Lower leg skin (tissue), 4 donors: ENCODE measurements at regions not wholly inside any gene's neighbourhood (a gene's known extent, or its start where the extent isn't known, plus 50 kb on each side); places are given as distances from the start of the nearest gene placed in this dataset.

Experiments used
- DNase-seq, 2 donors: peaks; one replicate each; pipeline ENCODE4 v3.0.0-alpha.2; 2019; ENCODE audit warnings: low spot score in 2 of 2
- H3K4me3 ChIP-seq: fragments of 200-600 bp; sonication (generic); 2 replicates; pipeline ENCODE4 v1.5.1; 2017; ENCODE audit warnings: mild to moderate bottlenecking, low read depth; ENCODE audit not compliant: poor library complexity, severe bottlenecking
- POLR2A ChIP-seq, 2 donors: fragments of 450-650 bp; IDR thresholded peaks; one replicate each; pipeline ENCODE4 v1.6.1; 2016 to 2017; ENCODE audit warnings: antibody characterized with exemption in 2 of 2, mild to moderate bottlenecking in 1 of 2, moderate library complexity in 1 of 2
- WGBS, 2 donors: methylation state at CpG; one replicate each; pipeline ENCODE4 v1.1.5; 2018; 5-methylcytosine and 5-hydroxymethylcytosine counted together
- intact Hi-C: fragments of 100-400 bp; cut with DNase I; formaldehyde crosslinking; loops from one replicate; pipeline ENCODE4 v1.15.0; 2023; ENCODE audit warnings: low total_unique reads
- TF ChIP-seq, protein P1 (sequence below), 3 donors: fragments of 450-650 bp; IDR thresholded peaks; one replicate each; pipeline ENCODE4 v1.5.1; 2016; ENCODE audit warnings: antibody characterized with exemption in 3 of 3, mild to moderate bottlenecking in 3 of 3, moderate library complexity in 2 of 3

DNA sequence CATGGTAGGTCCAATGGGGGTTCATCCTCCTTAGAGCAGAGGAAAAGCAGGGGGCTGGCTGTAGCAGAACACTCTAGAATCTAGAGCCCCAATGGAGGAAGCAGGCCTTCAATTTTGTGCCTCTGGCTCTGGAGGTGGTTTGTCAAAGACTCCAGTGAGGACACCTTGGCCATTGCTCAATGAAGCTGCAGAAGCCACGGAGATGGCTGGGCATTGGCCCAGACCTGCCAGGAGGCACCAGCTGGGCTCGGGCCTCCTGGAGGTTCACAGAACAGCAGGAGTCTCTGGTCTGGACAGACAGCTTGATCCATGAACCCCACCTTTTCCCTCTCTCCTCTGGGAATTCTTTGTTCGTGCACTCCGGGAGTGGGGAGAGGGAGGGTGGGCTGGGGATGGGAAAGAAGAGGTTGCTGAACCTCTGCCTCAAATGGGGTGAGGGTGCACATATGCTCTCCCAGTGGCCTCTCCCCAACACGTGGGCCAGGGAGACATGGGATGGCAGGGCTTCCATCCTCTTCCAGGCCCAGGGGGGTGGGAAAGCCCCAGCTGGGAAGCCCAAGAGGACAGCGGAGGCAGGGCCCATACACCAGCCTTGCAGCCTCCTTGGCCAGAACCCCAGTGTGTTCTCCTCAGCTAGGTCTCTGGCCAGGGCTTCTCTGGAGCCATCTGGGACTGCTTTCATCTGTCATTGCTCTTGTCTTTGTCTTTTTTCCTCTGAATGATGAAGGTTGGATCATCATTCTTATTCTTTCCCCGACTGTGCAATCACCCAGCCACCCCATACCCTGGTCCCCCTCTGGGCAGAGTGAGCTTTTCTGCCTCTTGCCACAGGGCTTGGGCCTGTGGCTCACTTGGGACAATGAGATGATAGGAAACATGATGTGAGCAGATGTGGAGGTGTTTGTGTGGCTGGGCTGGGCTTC, 1019.4 kb downstream of the BRD1 start:
- TF ChIP-seq, protein P1, sequence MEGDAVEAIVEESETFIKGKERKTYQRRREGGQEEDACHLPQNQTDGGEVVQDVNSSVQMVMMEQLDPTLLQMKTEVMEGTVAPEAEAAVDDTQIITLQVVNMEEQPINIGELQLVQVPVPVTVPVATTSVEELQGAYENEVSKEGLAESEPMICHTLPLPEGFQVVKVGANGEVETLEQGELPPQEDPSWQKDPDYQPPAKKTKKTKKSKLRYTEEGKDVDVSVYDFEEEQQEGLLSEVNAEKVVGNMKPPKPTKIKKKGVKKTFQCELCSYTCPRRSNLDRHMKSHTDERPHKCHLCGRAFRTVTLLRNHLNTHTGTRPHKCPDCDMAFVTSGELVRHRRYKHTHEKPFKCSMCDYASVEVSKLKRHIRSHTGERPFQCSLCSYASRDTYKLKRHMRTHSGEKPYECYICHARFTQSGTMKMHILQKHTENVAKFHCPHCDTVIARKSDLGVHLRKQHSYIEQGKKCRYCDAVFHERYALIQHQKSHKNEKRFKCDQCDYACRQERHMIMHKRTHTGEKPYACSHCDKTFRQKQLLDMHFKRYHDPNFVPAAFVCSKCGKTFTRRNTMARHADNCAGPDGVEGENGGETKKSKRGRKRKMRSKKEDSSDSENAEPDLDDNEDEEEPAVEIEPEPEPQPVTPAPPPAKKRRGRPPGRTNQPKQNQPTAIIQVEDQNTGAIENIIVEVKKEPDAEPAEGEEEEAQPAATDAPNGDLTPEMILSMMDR (IDR thresholded peaks at IDR 0.05), result no peak
- TF ChIP-seq POLR2A (IDR thresholded peaks at IDR 0.05), result no peak
- intact Hi-C loops, result no loop called here
- DNase-seq, result peak in 1 of 2 donors; percentile 50
- H3K4me3 ChIP-seq, result no peak overlapping the region
- 69 to 71% methylated on average over 7 of the region's 7 CpGs for WGBS, 2 donors

DNA sequence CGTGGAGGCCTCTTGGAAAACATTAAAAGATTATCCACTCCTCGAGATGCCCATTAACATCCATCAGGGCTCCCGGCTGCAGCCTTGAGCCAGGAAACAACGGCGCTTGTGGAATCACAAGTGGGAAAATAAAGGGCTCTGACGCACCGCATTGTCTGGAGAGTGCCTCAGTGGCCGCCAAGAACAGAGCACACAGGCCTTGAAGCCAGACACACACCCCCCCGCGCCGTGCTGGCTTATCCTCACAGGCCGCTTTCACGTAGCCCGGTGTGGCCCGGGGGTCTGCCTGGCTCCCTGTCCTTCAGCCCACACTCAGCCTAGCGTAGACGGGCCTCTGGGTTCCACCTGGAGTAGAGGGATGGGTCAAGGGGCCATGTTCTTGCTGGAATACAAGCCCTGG, 1020.5 kb downstream of the BRD1 start:
- TF ChIP-seq POLR2A (IDR thresholded peaks at IDR 0.05), result no peak
- TF ChIP-seq, protein P1 (IDR thresholded peaks at IDR 0.05), result no peak
- DNase-seq, result peak in 1 of 2 donors; percentile 83
- H3K4me3 ChIP-seq, result no peak overlapping the region
- 91 to 94% methylated on average over 17 of the region's 17 CpGs for WGBS, 2 donors
- intact Hi-C loops, result no loop called here

DNA sequence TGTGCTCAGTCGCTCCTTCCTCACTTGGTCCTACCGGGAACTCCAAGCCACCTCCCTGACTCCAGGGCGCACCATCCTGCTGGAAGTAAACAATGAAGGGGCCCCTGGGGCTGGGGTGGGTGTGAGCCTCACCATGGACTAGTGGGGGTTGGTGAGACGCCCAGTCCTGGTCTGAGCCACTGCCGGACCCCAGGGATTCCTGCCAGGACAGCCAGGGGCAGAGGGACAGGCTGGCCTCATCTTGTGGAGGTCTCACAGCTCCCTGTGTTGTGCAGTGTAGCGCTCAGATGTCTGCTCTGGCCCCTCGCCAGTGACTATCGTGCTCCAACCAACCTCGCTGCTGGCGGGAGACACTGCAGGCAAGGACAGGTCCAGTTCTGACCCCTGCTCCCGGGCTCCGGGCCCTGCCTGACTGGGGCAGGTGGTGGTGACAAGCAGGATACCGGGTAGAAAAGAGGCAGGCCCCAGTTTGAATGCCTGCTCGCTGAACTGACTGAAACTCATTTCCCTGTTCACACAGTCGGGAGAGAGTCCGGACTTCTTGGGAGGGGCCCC, 1021.4 kb downstream of the BRD1 start:
- peak in 1 of 2 donors; percentile 84 for DNase-seq
- TF ChIP-seq, protein P1 (IDR thresholded peaks at IDR 0.05), result no peak
- TF ChIP-seq POLR2A (IDR thresholded peaks at IDR 0.05), result no peak
- WGBS, 2 donors, result 66 to 72% methylated on average over 13 to 15 of the region's 16 CpGs
- intact Hi-C loops, result no loop called here
- no peak overlapping the region for H3K4me3 ChIP-seq

DNA sequence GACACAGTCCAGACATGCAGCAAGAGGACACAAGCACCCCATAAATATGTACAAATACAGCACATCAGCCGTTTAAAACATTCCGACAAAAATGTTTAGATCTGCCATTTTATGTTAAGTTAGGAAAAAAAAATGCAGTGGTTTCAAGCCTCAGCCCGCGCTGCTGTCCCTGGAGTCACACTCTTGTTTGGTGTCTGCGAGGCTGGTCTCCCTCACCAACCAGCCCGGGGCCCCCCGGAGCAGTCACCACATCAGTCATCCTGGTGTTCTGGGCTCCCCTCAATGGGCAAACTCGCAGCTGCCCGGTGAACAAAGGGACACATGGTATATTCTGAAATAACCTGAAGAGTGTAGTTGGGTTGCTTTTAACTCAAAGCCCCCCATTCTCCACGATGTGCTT, 1022.2 kb downstream of the BRD1 start:
- no peak for TF ChIP-seq POLR2A (IDR thresholded peaks at IDR 0.05)
- TF ChIP-seq, protein P1 (IDR thresholded peaks at IDR 0.05), result no peak
- WGBS, 2 donors, result 76 to 82% methylated on average over 10 of the region's 10 CpGs
- H3K4me3 ChIP-seq, result no peak overlapping the region
- intact Hi-C loops, result no loop called here
- DNase-seq, result peak in 1 of 2 donors; percentile 78

DNA sequence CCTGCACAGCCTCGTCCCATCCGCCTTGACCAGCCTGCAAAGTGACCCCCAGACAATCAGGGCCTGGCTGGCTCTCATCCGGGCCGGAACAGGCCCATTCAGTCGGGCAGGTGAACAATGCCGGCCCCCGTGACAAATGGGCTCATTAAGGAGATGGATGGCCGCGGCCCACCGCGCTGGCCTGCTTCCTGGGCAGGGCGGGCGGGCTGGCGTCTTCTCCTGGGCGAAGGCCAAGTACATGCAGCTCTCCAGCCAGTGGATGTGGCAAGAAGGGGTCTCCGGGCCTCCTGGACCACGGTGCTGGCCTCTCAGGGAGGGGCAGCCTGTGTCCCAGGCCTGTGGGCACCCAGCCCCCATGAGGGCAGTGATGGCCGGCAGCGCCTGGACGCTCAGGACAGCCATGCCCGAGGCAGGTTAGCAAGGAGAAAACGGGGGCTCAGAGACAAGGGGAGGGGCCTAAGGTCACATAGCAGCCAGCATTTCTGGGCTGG, 1022.8 kb downstream of the BRD1 start:
- no peak for TF ChIP-seq POLR2A (IDR thresholded peaks at IDR 0.05)
- TF ChIP-seq, protein P1 (IDR thresholded peaks at IDR 0.05), result no peak
- WGBS, 2 donors, result 63 to 65% methylated on average over 9 of the region's 22 CpGs
- intact Hi-C loops, result no loop called here

More for the DNA sequence above, 1022.8 kb downstream of the BRD1 start:
- no peak overlapping the region for H3K4me3 ChIP-seq
- DNase-seq, result peak in 1 of 2 donors; percentile 83
